Hepatocyte (in vitro differentiated cells): ENCODE measurements at regions not wholly inside any gene's neighbourhood (a gene's known extent, or its start where the extent isn't known, plus 50 kb on each side); places are given as distances from the start of the nearest gene placed in this dataset.

Source experiments
- DNase-seq: peaks from one replicate; pipeline ENCODE4 v3.0.0-alpha.2; 2016; ENCODE audit warnings: low spot score
- H2AFZ ChIP-seq: fragments of 200-600 bp; sonication (generic); 2 replicates; pipeline ENCODE4 v1.6.0; 2016; ENCODE audit warnings: antibody characterized with exemption, mild to moderate bottlenecking
- H3K27ac ChIP-seq: fragments of 200-600 bp; sonication (generic); 2 replicates; pipeline ENCODE4 v1.5.1; 2016; ENCODE audit warnings: mild to moderate bottlenecking
- H3K27me3 ChIP-seq: fragments of 200-600 bp; sonication (generic); 2 replicates; pipeline ENCODE4 v1.6.1; 2016
- H3K36me3 ChIP-seq: fragments of 200-600 bp; sonication (generic); replicated peaks from 2 replicates; pipeline ENCODE4 v1.5.1; 2016; ENCODE audit warnings: low read depth; ENCODE audit not compliant: insufficient read depth
- H3K4me1 ChIP-seq: fragments of 200-600 bp; sonication (generic); 2 replicates; pipeline ENCODE4 v1.5.1; 2016; ENCODE audit warnings: mild to moderate bottlenecking, moderate library complexity; ENCODE audit not compliant: insufficient read depth
- H3K4me2 ChIP-seq: fragments of 200-600 bp; sonication (generic); 2 replicates; pipeline ENCODE4 v1.6.0; 2016
- H3K4me3 ChIP-seq: fragments of 200-600 bp; sonication (generic); 2 replicates; pipeline ENCODE4 v1.5.1; 2016; ENCODE audit warnings: mild to moderate bottlenecking
- H3K79me2 ChIP-seq: fragments of 200-600 bp; sonication (generic); 2 replicates; pipeline ENCODE4 v1.6.0; 2017; ENCODE audit warnings: mild to moderate bottlenecking
- H3K9me2 ChIP-seq: fragments of 200-600 bp; sonication (generic); replicated peaks from 2 replicates; pipeline ENCODE4 v1.6.0; 2017; ENCODE audit warnings: mild to moderate bottlenecking; ENCODE audit not compliant: insufficient read depth
- H3K9me3 ChIP-seq: fragments of 200-600 bp; sonication (generic); 2 replicates; pipeline ENCODE4 v1.5.1; 2016; ENCODE audit warnings: low read depth, mild to moderate bottlenecking
- H4K20me1 ChIP-seq: fragments of 200-600 bp; sonication (generic); 2 replicates; pipeline ENCODE4 v1.6.0; 2016; ENCODE audit warnings: mild to moderate bottlenecking; ENCODE audit not compliant: insufficient read depth, poor library complexity, severe bottlenecking
- CTCF ChIP-seq: fragments of 200-600 bp; sonication (generic); IDR thresholded peaks from 2 replicates; pipeline ENCODE4 v1.5.1; 2016; ENCODE audit warnings: antibody characterized with exemption, mild to moderate bottlenecking; ENCODE audit not compliant: poor library complexity
- EZH2 ChIP-seq: fragments of 200-600 bp; sonication (generic); IDR thresholded peaks from 2 replicates; pipeline ENCODE4 v1.6.1; 2016; ENCODE audit warnings: antibody characterized with exemption, mild to moderate bottlenecking, borderline replicate concordance
- EZH2phosphoT487 ChIP-seq: fragments of 200-600 bp; sonication (generic); IDR thresholded peaks from one replicate; pipeline ENCODE4 v1.6.1; 2018; ENCODE audit warnings: antibody characterized with exemption, mild to moderate bottlenecking, low read depth, moderate library complexity; ENCODE audit not compliant: unreplicated experiment, severe bottlenecking
- WGBS: methylation state at CpG from one replicate; pipeline ENCODE4 v1.1.6; 2016; ENCODE audit warnings: low lambda C conversion rate; ENCODE audit errors: missing lambda C conversion rate; 5-methylcytosine and 5-hydroxymethylcytosine counted together

GRCh38 chr4:155569960-155570515 is 96.6 kb upstream of the GUCY1A1 start:
- DNase-seq = no peak
- WGBS = 85% methylated on average over 4 of the region's 4 CpGs
- H2AFZ ChIP-seq = no peak overlapping the region
- no peaks in the 10 kb centered on the region for H3K9me2 ChIP-seq
- no peaks in the 10 kb centered on the region for H3K27me3 ChIP-seq
- H4K20me1 ChIP-seq = no peaks in the 10 kb centered on the region
- H3K4me3 ChIP-seq = no peak overlapping the region
- TF ChIP-seq EZH2 (no peak), EZH2phosphoT487 (no peak), CTCF (no peak)
- no peaks in the 10 kb centered on the region for H3K79me2 ChIP-seq
- H3K27ac ChIP-seq = no peak overlapping the region
- no peaks in the 10 kb centered on the region for H3K4me1 ChIP-seq
- no peaks in the 10 kb centered on the region for H3K9me3 ChIP-seq
- H3K36me3 ChIP-seq = no peaks in the 10 kb centered on the region
- H3K4me2 ChIP-seq = no peak overlapping the region

- Histone ChIP-seq H3K9me3 (no peaks in the 10 kb centered on the region), H3K27me3 (no peaks in the 10 kb centered on the region), H2AFZ (no peak overlapping the region), H3K9me2 (no peaks in the 10 kb centered on the region), H3K4me1 (no peaks in the 10 kb centered on the region), H3K4me3 (no peak overlapping the region), H3K79me2 (no peaks in the 10 kb centered on the region), H3K27ac (no peak overlapping the region), H3K4me2 (no peak overlapping the region), H3K36me3 (no peaks in the 10 kb centered on the region), H4K20me1 (no peaks in the 10 kb centered on the region)
- no peak for TF ChIP-seq CTCF
- no peak for TF ChIP-seq EZH2phosphoT487
- TF ChIP-seq EZH2 = no peak
- DNase-seq = no peak
- WGBS = 88% methylated on average over 3 of the region's 3 CpGs
These were observed 97.2 kb upstream of the GUCY1A1 start for GRCh38 chr4:155569471-155569870.

GRCh38 chr4:155568641-155569220 is 97.9 kb upstream of the GUCY1A1 start:
- Histone ChIP-seq H4K20me1 (no peaks in the 10 kb centered on the region), H3K4me2 (no peak overlapping the region), H3K9me3 (no peaks in the 10 kb centered on the region), H3K27ac (no peak overlapping the region), H3K4me3 (no peak overlapping the region), H3K9me2 (no peaks in the 10 kb centered on the region), H3K79me2 (no peaks in the 10 kb centered on the region), H3K36me3 (no peaks in the 10 kb centered on the region), H3K27me3 (no peaks in the 10 kb centered on the region), H2AFZ (no peak overlapping the region), H3K4me1 (no peaks in the 10 kb centered on the region)
- DNase-seq = no peak
- TF ChIP-seq CTCF (no peak), EZH2 (no peak), EZH2phosphoT487 (no peak)
- WGBS = 87% methylated on average over 4 of the region's 4 CpGs
